Activated naive CD4-positive, alpha-beta T cell treated with Interleukin-2 at 50 U/mL for 16 hours (primary cell): ENCODE measurements at regions not wholly inside any gene's neighbourhood (a gene's known extent, or its start where the extent isn't known, plus 50 kb on each side); places are given as distances from the start of the nearest gene placed in this dataset.

ENCODE experiments used
- DNase-seq: peaks from one replicate; pipeline ENCODE4 v3.0.0-alpha.2; 2020

DNA sequence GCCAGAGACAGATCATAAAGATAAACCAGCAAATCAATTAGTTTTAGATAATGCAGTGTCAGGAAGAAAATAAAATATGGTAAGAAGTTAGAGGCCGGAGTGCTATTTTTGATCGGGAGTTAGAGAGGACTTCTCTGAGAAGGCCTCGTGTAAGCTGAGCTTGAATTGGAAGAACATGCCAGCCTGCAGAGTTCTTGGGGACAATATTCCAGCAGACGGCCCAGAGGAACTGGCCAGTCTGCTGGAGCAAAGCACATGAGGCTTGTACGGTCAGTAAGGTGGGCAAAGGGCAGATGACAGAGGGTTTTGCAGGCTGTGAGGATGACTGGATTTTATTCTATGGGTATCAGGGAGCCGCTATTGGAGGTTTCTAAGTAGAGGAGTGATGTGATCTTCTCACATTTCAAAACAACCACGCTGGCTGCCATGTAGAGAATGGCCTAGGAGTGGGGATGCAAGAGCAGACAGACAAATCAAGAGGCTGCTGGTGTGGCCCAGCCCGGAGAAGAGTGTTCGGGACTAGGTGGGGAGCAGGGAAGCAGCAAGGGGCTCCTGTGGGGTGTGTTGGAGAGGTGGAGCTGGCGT is 84.0 kb downstream of the HES1 start:
- no peak for DNase-seq

DNA sequence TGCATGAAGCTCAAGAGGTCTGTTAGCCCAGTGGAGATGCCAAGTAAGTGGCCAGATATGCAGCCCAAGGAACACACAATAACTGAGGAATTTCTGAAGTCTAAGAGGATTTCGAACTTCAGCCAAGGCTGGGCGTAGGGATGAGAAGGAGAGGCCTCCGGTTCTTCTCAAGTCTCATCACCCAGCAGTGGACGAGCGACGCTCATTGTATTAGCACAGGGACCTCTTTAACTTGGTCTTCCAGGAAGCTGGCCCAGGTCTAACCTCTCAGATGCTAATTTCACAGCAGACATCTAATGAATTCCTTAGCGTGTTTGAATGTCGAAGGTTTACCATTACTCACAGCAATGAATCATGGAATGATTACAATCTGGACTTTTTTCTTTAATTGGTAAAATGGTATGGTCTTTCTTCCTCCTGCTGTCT is 85.0 kb downstream of the HES1 start:
- DNase-seq: no peak

DNA sequence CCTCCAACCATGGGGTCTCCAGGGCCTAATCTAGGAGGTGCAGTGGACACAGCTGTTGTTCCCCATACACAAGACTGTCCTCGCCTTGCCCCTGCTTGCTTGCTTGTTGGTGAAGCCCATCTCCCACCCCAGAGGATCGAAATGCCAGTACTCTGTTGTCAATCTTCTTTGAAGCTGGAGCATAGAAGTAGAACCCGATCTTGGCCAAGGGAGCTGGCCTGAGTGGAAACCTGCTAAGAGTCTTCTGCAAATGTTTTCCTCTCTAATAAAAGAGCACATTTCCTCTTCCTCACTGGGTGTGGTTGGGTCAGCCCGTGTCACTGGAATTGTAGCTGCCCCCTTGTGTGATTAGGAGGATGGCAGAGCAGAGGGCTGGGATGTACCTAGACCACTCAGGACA is 85.4 kb downstream of the HES1 start:
- DNase-seq: no peak

DNA sequence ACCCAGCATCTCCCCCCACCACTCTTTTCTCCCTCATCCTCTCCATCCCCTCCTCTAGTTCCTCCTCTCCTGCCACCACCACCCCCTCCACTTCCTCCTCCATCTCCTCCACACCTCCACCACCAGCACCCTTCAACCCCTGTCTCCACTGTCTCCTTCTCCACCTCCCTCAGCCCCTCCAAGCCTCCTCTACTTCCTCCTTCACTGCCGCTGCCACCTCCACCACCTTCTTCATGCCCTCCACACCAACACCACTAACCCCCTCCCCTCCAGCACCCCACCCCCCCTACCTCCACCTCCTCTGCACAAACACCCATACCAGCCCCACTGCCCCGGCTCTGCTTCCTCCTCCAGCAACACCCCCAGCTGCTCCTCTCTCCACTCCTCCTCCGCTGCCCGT is 88.0 kb downstream of the HES1 start:
- no peak for DNase-seq

DNA sequence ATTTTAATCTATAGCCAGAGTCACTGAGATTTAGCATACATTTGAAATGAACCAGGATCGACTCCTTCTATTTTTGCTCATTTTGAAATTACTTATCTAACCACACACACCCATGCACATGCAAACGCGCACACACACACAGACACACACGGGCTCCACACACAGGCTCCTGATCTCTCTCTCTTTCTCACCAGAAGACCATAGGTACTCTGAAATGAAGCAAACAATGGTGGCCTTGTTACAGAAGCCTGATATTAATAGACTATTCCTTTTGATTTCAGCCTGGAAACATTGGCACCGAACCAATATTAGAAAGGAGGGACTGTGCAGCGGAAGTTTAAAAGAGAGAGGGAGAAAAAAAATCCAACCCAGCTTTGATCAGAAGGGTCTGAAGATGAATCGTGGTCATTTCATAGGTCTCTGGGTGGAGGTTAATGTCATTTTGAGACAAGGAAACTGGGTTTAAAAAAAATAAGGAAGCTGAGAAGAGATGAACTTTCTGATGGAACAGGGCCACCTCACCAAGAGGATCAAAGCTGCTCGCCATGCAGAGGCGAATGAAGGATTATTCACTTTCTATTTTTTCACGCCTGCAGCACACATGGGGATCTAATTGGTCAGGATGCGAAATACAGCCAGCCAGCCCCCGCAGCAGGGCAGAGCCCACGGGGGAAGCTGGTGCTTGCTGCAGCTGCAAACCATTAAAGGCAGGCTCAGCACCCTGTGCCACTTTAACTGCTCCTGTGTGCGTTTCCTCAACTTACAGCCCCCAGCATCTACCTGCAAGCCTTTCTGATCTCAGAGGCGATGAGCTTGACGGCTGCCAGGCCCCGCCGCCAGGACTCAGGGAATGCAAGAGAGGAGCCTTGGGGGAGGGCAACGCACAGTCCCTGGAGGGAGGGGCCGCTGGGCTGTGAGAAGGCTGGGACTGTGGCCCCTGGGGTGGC is 88.8 kb downstream of the HES1 start:
- no peak for DNase-seq

DNA sequence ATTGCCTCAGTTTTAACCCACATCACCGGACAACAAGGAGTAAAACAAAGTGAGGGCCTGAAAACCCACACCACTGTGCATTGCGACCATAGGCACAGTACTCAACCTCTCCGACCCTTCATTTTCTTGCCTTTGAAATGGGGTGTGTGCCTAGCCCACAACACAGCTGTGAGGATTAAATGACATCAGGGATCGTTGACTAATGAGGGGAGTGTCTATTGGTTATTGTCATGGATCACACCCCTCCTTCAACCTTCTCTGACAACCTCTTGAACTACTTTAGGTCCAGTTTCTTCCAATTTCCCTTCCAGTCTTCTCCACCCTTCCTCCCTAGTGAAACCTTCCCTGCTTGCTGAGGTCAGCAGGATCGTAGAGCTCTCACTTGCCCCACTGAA is 89.5 kb downstream of the HES1 start:
- no peak for DNase-seq

DNA sequence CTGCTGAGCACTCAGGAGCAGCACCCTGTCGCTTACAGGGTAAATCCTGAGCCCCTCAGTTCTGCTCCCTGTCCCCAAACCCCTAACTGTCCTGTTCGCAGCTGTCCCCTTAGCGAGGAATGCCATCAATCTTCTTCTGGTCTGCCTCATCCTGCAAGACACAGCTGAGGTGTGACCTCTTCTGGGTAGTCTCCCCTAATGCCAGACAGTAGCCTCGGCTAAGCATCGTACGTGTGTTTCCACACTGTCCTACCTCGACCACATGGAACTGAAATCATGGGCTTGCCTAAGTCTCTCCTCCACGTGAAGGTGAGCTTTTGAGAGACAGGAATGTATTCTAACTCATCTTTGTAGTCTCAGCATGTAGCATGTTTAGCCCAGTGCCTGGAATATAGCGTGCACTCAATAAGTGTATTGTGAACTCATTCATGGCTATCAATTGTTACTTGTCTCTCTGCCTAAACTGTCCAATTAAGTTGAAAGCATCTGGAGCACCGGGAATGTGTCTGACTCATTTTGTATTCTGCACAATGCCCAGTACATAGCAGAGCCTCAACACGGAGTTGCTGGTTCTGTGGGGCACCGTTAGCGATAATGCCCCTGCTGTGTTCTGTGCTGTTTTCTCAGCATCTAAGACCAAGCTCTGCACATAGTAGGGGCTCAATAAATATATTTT is 90.2 kb downstream of the HES1 start:
- DNase-seq: no peak

DNA sequence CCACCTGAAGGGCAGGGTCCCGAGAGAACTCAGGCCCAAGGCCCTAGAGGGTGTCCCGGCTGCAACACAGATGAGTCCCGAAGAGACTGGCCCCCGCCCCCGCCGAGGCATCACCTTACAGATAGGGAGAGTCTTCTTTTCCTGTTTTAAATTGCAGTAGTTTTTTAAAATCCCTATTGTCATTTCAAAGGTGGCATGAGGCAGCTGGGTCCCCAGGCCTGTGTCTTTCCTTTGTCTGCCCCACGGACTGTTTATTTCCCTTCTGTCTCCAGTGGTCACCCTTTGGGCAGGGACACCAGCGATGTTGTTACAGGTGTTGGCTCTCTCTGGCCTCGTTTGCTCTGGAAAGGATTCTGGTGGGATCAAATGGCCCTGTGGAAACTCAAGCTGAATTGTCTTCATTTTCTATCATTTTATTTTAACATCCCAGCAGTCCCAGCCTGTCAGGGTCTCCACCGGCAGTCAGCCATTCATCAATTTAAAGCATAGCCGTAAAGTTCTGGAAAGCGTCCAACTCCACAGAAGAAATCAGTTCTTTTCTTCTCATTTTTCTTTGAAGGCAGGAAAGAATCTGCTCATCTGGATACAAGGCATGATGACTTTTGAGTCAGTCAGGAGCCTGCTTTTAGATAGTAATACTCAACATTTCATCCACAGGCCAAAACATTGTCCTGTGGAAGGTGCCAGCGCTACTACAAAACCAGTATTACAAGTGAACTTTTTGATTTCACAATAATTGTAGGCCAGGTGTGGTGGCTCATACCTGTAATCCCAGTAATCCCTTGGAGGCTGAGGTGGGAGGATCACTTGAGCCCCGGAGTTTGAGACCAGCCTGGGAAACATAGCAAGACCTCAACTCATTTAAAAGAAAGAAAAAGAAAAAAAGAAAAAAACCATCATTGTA is 96.2 kb downstream of the HES1 start:
- DNase-seq: no peak

DNA sequence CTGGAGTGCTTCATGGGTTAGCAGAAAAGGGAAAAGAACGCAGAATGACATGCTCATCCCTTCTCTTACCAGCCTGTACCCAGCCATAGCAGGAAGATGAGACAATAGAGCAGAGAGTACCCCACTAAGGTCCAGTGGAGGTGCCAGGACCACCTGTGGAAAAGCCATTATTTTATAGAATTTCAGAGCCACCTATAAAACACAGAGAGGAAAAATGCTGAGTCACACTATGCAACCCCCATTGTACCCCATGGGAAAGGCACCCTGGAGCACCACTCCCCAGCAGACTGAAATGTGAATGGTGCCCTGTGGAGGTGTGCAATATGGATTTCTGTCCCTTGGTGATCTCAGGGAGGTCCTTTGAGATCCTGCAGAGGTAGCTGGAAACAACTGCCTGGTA is 97.2 kb downstream of the HES1 start:
- DNase-seq: no peak

DNA sequence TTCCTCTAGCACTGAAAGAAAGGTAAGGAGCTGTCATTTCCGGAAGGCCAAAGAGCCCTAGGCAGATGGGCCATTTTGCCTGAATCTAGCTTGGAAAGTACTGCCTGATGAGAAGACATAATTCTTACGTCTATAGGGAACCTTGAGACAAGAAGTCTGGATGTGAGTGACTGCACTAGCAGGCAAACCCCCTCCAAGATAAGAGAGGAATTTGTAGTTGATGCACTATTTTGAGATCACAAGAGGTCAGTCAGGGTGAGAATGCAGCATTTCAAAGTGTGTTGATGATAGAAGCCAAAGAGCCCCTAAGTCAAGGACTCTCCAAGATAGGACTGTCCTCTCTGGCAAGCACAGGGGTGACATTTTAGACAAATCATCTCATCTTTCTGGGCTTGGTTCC is 99.2 kb downstream of the HES1 start:
- no peak for DNase-seq

DNA sequence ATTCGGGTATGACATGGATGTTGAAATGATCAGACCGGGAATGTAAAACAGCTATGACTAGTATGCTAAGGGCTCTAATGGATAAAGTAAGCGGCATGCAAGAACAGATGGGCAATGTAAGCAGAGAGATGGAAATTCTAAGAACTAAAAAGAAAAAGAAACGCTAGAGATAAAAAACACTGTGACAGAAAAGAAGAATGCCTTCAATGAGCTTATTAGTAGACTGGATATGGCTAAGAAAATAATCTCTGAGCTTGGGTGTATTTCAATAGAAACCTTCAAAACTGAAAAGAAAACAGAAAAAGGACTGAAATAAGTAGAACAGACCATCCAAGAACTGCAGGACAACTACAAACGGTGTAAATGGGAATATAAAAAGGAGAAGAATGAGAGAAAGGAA is 101.2 kb downstream of the HES1 start:
- DNase-seq: no peak

DNA sequence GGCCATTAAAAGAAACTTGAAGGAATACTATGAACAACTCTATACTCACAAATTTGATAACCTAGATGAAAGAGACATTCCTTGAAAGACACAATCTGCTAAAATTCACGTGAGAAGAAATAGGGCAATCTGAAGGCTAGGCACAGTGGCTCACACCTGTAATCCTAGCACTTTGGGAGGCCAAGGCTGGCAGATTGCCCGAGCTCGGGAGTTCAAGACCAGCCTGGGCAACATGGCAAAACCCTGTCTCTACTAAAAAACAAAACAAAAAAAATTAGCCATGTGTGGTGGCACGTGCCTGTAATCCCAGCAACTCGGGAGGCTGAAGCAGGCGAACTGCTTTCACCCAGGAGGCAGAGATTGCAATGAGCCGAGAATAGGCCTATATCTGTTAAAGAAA is 104.8 kb downstream of the HES1 start:
- no peak for DNase-seq

DNA sequence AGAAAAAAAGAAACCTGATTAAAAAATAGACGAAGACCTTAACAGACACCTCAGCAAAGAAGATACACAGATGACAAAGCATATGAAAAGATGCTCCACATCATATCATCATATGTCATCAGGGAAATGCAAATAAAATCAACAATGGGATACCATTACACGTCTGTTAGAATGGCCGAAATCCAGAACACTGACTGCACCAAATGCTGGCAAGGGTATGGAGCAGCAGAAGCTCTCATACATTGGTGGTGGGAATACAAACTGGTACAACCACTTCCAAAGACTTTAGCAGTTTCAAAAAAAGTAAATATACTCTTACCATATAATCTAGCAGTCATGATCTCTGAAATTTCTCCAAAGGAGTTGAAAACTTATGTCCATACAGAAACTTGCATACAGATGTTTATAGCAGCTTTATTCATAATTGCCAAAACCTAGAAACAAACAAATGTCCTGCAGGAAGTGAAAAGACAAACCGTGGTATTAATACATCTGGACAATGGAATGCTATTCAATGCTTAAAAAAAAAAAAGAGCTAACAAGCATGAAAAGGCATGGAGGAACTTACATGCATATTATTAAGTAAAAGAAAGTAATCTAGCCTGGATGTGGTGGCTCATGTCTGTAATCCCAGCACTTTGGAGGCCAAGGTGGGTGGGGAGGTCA is 107.4 kb downstream of the HES1 start:
- no peak for DNase-seq

DNA sequence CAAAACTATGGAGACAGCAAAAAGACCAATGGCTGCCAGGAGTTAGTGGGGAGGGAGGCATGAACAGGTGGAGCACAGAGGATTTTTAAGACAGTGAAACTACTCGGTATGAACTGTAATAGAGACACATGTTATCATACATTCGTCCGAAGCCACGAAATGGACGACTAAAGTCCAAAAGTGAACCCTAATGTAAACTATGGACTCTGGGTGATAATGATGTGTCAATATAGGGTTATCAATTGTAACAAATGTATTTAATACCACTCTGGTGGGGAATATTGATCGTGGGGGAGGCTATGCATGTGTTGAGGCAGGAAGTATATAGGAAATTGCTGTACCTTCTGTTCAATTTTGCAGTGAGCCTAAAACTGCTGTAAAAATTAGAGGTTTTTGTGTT is 107.0 kb downstream of the CPN2 start:
- no peak for DNase-seq

DNA sequence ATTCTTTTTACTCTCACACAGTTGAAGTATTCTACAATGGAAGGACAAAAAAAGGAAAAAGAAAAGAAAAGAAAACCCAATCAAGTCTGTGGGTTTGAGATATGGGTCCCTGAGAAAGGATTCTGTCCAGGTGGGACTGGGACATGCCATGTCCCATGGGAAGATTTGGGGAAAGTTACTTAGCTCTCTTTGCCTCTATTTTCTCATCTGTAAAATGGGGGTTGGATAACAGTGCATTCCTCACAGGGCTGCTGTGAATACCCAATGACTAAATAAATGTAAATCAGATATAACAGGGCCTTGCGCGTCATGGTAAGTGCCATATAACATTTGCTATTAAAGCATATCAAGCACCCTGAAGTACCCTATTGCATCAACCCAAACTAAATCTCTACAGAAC is 105.7 kb downstream of the CPN2 start:
- DNase-seq: no peak

DNA sequence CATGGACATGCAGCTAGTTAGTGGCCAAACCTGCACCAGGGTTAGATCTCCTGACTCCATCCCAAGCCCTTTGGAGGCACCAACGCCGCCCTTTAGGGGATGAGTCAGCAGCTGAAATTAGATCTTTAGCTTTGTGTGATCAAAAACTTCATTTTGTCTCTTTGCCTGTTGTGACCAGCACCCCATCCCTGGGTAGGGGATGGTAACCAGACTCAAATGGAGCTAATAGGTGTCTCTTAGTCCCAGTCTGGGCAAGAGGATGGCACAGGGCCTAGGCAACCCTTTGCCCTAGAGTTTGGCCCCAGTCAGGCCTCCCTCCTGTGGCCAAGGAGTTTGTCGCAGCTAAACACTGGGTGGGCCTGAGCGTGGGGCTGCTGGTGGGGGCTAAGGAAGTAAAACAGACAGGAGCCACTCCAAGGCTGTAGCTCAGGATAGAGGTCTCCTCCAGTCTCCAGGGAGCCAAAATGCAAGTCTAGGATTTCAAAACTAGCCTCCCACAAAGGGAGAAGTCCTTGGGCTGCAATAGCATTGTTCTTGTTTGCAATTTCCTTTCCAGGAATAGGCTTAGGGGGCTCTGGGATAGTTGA is 105.1 kb downstream of the CPN2 start:
- no peak for DNase-seq

DNA sequence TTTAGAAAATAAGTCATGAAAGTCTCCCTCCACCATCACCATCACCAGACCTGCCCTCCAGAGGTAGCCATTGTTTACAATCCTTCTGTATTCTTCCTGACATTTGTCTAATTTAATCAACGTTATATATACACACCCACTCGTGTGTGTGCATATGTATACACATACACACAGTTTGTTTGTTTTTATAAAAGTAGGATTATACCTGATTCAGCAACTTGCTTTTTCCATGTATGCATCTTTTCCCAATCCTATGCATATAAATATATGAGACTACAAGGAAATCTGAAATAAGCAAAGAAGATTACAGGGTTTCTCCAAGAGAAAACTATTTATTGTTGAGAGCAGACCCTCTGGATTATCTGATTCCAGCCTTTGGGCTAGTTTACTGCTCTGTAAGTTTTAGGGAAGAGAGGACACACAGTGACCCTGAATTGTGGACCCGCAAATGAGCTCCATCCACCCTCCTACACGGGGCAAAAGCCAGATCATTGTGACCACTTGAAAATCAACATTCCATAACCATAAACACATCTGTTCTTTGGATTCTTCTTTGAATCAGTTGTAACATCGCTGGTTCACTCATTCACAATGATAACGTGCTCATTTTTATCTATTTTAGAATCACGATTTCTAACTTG is 104.3 kb downstream of the CPN2 start:
- no peak for DNase-seq

DNA sequence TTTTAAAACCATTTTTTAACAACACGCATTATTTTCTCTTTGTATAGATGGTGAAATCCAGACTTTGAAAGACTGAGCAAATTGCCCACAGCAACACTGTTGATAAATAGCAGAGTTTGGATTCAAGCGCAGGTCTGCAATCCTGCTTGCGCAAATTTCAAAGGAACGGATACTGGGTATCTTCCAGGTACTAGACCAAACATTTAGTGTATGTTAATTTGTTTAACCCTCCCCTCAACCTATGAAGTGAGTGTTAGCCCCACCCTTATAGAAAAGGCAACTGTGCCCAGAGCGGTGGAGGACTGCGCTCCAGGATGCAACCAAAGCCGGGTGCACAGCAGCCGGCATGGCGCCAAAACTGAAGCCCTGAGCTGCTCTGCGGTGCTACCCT is 103.8 kb downstream of the CPN2 start:
- no peak for DNase-seq

DNA sequence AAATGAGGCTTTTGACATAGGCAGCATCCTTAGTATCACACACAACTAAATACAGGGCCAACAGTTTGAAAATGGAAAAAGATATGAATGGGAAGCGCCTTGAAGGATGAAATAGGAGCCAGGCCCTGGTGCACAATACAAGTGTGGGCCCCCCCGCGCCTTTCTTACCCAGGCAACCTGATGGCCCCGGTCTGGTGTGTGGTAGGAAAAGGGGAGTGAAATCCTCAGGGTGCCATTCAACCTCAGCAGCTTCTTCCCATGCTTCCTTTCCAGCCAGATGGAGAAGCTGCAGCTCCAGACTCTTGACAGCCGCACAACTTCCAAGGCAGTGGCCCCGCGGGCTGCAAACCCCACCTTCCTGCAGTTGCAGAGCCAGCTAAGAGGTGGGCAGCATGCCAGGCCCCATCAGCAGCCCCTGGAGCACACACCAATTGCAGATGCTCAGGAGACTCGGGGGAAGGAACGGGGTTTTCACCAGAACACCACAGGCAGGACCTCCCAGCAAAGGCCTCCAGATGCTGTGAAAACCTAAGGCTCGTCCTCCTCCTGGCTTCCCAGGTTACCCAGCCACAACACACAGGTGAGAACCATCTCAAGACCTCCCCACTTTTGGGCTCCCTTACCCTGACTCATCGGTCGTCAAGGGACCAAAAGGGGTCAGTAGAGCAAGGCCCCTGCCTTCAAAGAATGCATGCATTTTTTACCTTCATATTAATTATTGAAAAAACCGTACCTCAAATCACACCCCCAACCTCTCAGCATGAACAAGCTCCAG is 101.6 kb downstream of the CPN2 start:
- DNase-seq: no peak

DNA sequence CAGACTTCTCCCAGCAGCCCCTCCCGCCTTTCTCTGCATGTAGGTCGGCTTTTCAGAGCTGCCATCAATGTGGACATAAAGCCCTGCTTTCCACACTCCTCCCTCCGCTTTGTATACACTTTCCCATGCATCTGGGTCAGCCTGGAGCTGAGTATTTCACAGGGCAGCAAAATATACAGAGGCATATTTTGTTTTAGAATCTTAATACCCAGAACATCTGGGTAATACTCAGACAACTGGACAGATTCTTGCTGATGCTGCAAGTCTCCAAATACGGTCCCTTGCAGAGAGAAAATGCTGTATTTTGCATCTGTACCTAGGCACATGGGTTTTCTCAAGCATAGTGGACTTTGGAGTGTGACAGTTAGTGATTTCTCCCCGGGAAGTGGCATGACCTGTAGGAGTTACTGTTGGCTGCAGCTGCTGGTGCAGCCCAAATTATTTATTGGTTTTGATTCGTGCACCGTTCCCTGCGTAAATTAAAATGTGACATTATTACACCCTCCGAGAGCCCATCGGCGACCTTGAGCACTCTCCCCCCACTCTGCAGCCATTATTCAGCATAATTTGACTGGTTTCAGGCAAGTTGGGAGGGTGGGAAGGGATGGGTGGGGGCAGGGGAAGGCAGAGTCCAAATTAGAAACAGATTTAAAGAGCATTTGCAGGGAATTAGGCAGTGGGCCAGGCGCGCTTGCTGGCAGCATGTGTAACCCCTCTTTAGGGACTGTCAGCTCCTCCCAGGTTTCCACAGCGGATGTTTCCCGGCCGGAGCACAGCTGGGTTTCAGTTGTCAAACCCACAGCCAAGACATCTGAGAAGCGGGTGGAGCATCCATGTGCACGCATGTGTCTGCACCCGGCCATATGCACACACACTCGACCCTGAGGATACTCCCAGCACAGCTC is 100.8 kb downstream of the CPN2 start:
- DNase-seq: no peak
